Vagina (tissue), 2 donors: ENCODE measurements at regions not wholly inside any gene's neighbourhood (a gene's known extent, or its start where the extent isn't known, plus 50 kb on each side); places are given as distances from the start of the nearest gene placed in this dataset.

ENCODE experiments used
- POLR2A ChIP-seq, 2 donors: fragments of 450-650 bp; IDR thresholded peaks; one replicate each; pipeline ENCODE4 v1.6.1; 2017; ENCODE audit warnings: antibody characterized with exemption in 2 of 2, mild to moderate bottlenecking in 2 of 2, moderate library complexity in 2 of 2
- POLR2AphosphoS5 ChIP-seq, 2 donors: sonication (generic); formaldehyde crosslinking; IDR thresholded peaks; one replicate each; pipeline ENCODE4 v1.9.0; 2017; ENCODE audit warnings: antibody characterized with exemption in 2 of 2, mild to moderate bottlenecking in 2 of 2, low read depth in 1 of 2; ENCODE audit not compliant: insufficient read depth in 1 of 2
- TF ChIP-seq, protein P1 (sequence below), 3 experiments: fragments of 450-650 bp in 2 of 3; fragments of 200-600 bp in 1 of 3; sonication (generic) in 1 of 3; IDR thresholded peaks; one replicate each; pipeline ENCODE4 v1.5.1; 2017 to 2019; ENCODE audit warnings: antibody characterized with exemption in 3 of 3, mild to moderate bottlenecking in 2 of 3, moderate library complexity in 2 of 3

DNA sequence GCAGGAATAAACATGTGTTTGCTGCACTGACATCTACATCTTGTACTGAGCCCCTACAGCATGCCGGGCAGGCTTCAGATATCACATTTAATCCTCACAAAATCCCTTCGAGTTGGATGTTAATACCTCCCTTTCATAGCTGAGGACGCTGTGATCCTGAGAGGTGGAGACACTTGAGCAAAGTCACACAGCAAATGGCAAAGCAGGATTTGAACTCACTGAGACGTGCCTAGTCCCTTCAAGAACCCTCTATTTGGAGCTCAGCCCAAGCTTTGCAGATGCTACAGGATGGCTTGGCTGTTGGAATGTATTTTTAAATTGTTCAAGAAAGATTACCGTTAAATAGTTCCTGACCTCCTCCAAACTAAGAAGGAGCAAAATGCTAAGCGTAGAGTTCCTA is 64.6 kb upstream of the SLC6A6 start:
- TF ChIP-seq, protein P1, sequence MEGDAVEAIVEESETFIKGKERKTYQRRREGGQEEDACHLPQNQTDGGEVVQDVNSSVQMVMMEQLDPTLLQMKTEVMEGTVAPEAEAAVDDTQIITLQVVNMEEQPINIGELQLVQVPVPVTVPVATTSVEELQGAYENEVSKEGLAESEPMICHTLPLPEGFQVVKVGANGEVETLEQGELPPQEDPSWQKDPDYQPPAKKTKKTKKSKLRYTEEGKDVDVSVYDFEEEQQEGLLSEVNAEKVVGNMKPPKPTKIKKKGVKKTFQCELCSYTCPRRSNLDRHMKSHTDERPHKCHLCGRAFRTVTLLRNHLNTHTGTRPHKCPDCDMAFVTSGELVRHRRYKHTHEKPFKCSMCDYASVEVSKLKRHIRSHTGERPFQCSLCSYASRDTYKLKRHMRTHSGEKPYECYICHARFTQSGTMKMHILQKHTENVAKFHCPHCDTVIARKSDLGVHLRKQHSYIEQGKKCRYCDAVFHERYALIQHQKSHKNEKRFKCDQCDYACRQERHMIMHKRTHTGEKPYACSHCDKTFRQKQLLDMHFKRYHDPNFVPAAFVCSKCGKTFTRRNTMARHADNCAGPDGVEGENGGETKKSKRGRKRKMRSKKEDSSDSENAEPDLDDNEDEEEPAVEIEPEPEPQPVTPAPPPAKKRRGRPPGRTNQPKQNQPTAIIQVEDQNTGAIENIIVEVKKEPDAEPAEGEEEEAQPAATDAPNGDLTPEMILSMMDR (IDR thresholded peaks at IDR 0.05) = no peak
- TF ChIP-seq POLR2A (IDR thresholded peaks at IDR 0.05) = no peak
- no peak for TF ChIP-seq POLR2AphosphoS5 (IDR thresholded peaks at IDR 0.05; ENCODE audit: insufficient read depth in 1 of 2, low read depth in 1 of 2)
